Tibial artery (tissue), 4 donors: ENCODE measurements at regions not wholly inside any gene's neighbourhood (a gene's known extent, or its start where the extent isn't known, plus 50 kb on each side); places are given as distances from the start of the nearest gene placed in this dataset.
A peak's percentile ranks its signal among the peaks of the same experiment; 100 is the strongest.
"Not testable (repeated sequence)": the region's sequence is repeated elsewhere in the genome, so short reads cannot be mapped to it uniquely, and the experiment has no call there.

Source experiments
- DNase-seq, 2 donors: peaks; one replicate each; pipeline ENCODE4 v3.0.0-alpha.2; 2019
- H3K27ac ChIP-seq, 2 donors: fragments of 200-600 bp; sonication (generic) in 1 of 2; 1 replicate in 1 of 2; 2 replicates in 1 of 2; pipeline ENCODE4 v1.5.1; 2018 to 2019; ENCODE audit warnings: mild to moderate bottlenecking in 1 of 2
- H3K27me3 ChIP-seq, 2 donors: fragments of 200-600 bp; sonication (generic) in 1 of 2; one replicate each; pipeline versions ENCODE4 v1.5.1 to v1.6.0; 2016 to 2019
- H3K36me3 ChIP-seq, 3 donors: fragments of 200-600 bp; sonication (generic) in 2 of 3; one replicate each; pipeline ENCODE4 v1.5.1; 2016 to 2019; ENCODE audit warnings: mild to moderate bottlenecking in 2 of 3
- H3K4me1 ChIP-seq, 4 donors: fragments of 200-600 bp; sonication (generic) in 2 of 4; 1 replicate in 3 of 4; 2 replicates in 1 of 4; pipeline ENCODE4 v1.5.1; 2016 to 2019
- H3K4me3 ChIP-seq, 2 donors: fragments of 200-600 bp; sonication (generic) in 1 of 2; 1 replicate in 1 of 2; 2 replicates in 1 of 2; pipeline ENCODE4 v1.5.1; 2018 to 2019; ENCODE audit warnings: mild to moderate bottlenecking in 2 of 2
- H3K9me3 ChIP-seq, 3 donors: fragments of 200-600 bp; sonication (generic) in 1 of 3; one replicate each; pipeline ENCODE4 v1.5.1; 2016 to 2019
- intact Hi-C: fragments of 100-400 bp; cut with DNase I; formaldehyde crosslinking; loops from one replicate; pipeline ENCODE4 v1.15.0; 2023; ENCODE audit warnings: low total_unique reads
- TF ChIP-seq, protein P1 (sequence below), 2 experiments: fragments of 200-600 bp in 1 of 2; fragments of 450-650 bp in 1 of 2; IDR thresholded peaks; one replicate each; pipeline ENCODE4 v1.5.1; 2017 to 2019; ENCODE audit warnings: antibody characterized with exemption in 2 of 2, mild to moderate bottlenecking in 1 of 2, moderate library complexity in 1 of 2

- H3K9me3 ChIP-seq = peaks cover 0 to 10% (median 10%) of the 10 kb centered on the region in 3 donors
- H3K27ac ChIP-seq = no peak overlapping the region
- peak in 1 of 2 donors; percentile 45 for DNase-seq
- H3K36me3 ChIP-seq = no peaks in the 10 kb centered on the region
- TF ChIP-seq, protein P1, sequence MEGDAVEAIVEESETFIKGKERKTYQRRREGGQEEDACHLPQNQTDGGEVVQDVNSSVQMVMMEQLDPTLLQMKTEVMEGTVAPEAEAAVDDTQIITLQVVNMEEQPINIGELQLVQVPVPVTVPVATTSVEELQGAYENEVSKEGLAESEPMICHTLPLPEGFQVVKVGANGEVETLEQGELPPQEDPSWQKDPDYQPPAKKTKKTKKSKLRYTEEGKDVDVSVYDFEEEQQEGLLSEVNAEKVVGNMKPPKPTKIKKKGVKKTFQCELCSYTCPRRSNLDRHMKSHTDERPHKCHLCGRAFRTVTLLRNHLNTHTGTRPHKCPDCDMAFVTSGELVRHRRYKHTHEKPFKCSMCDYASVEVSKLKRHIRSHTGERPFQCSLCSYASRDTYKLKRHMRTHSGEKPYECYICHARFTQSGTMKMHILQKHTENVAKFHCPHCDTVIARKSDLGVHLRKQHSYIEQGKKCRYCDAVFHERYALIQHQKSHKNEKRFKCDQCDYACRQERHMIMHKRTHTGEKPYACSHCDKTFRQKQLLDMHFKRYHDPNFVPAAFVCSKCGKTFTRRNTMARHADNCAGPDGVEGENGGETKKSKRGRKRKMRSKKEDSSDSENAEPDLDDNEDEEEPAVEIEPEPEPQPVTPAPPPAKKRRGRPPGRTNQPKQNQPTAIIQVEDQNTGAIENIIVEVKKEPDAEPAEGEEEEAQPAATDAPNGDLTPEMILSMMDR (IDR thresholded peaks at IDR 0.05) = no peak
- intact Hi-C loops = no loop called here
- H3K27me3 ChIP-seq = peaks cover 0 to 87% of the 10 kb centered on the region in 2 donors
- no peaks in the 10 kb centered on the region for H3K4me1 ChIP-seq
- no peak overlapping the region for H3K4me3 ChIP-seq
Observed at GRCh38 chr7:1355568-1356340, 103.5 kb downstream of the MICALL2 start.

GRCh38 chr7:1356853-1357252, 102.4 kb downstream of the MICALL2 start:
- peaks cover 0 to 86% of the 10 kb centered on the region in 2 donors for H3K27me3 ChIP-seq

DNA sequence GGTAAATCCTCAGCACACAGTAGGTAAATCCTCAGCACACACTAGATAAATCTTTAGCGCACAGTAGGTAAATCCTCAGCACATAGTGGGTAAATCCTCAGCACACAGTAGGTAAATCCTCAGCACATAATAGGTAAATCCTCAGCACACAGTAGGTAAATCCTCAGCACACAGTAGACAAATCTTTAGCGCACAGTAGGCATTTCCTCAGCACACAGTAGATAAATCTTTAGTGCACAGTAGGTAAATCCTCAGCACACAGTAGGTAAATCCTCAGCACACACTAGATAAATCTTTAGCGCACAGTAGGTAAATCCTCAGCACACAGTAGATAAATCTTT, 102.0 kb downstream of the MICALL2 start:
- H3K4me1 ChIP-seq, H3K4me3 ChIP-seq, DNase-seq, intact Hi-C loops, H3K27ac ChIP-seq, H3K36me3 ChIP-seq: not testable (repeated sequence)
- H3K9me3 ChIP-seq = peaks cover 0 to 11% (median 10%) of the 10 kb centered on the region in 3 donors
- H3K27me3 ChIP-seq = peaks cover 0 to 84% of the 10 kb centered on the region in 2 donors

More at GRCh38 chr7:1356853-1357252, 102.4 kb downstream of the MICALL2 start:
- intact Hi-C loops, H3K4me1 ChIP-seq, H3K27ac ChIP-seq, DNase-seq, H3K4me3 ChIP-seq, H3K36me3 ChIP-seq: not testable (repeated sequence)
- peaks cover 0 to 11% (median 10%) of the 10 kb centered on the region in 3 donors for H3K9me3 ChIP-seq

DNA sequence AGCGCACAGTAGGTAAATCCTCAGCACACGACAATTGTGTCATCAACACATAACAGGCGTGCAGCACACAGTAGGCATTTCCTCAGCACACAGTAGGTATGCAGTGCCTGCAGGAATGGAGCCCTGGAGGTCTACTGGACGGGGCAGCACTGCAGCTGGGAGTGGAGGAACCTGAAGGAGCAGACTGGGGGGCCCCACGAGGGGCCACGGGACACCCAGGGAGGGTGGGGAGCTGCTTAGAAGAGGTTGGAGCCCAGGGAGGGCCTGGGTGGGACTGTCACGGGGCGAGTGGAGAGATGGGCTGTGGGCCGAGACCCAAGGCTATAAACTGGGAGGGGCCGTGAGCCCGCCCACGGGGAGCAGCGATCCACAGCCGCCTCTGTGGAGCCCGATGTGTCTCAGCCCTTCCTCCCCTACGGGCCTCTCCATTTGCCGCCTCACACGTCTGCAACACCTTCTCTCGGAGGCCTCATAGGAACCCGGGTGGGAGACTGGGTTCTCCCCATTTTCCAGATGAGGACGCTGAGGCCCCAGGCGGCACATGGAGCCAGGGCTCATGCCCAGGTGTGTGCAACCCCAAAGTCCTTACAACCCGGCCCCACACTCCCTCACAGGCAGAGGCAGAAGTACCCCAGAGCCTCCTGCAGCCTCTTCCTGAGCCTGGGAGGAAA, 101.5 kb downstream of the MICALL2 start:
- H3K27me3 ChIP-seq = peaks cover 0 to 83% of the 10 kb centered on the region in 2 donors
- H3K9me3 ChIP-seq = peaks cover 0 to 11% (median 10%) of the 10 kb centered on the region in 3 donors
- no peak overlapping the region for H3K4me3 ChIP-seq
- no peaks in the 10 kb centered on the region for H3K36me3 ChIP-seq
- intact Hi-C loops = no loop called here
- TF ChIP-seq, protein P1 (IDR thresholded peaks at IDR 0.05) = no peak
- H3K4me1 ChIP-seq = no peaks in the 10 kb centered on the region
- DNase-seq = no peak
- H3K27ac ChIP-seq = no peak overlapping the region

- intact Hi-C loops = no loop called here
- H3K27ac ChIP-seq = no peak overlapping the region
- H3K36me3 ChIP-seq = no peaks in the 10 kb centered on the region
- H3K9me3 ChIP-seq = peaks cover 0 to 11% (median 10%) of the 10 kb centered on the region in 3 donors
- H3K4me1 ChIP-seq = no peaks in the 10 kb centered on the region
- TF ChIP-seq, protein P1 (IDR thresholded peaks at IDR 0.05) = no peak
- DNase-seq = no peak
- no peak overlapping the region for H3K4me3 ChIP-seq
- H3K27me3 ChIP-seq = peaks cover 0 to 75% of the 10 kb centered on the region in 2 donors
Observed at GRCh38 chr7:1358376-1359050, 100.8 kb downstream of the MICALL2 start.

GRCh38 chr7:1359051-1359400, 100.2 kb downstream of the MICALL2 start:
- H3K9me3 ChIP-seq = peaks cover 0 to 11% (median 10%) of the 10 kb centered on the region in 3 donors
- no peak for DNase-seq
- TF ChIP-seq, protein P1 (IDR thresholded peaks at IDR 0.05) = no peak
- no peaks in the 10 kb centered on the region for H3K4me1 ChIP-seq
- H3K36me3 ChIP-seq = no peaks in the 10 kb centered on the region
- H3K27me3 ChIP-seq = peaks cover 0 to 75% of the 10 kb centered on the region in 2 donors
- no peak overlapping the region for H3K27ac ChIP-seq
- intact Hi-C loops = no loop called here
- H3K4me3 ChIP-seq = no peak overlapping the region
